WTC11 (cell line): ENCODE measurements at regions not wholly inside any gene's neighbourhood (a gene's known extent, or its start where the extent isn't known, plus 50 kb on each side); places are given as distances from the start of the nearest gene placed in this dataset.

Experiments used
- ATAC-seq: fragments of 200-7000 bp; cut with Tn5 transposase; 2 replicates; pipeline ENCODE4 v1.10.0; 2021; ENCODE audit warnings: mild to moderate bottlenecking, moderate library complexity
- CTCF ChIA-PET: fragments of 300-600 bp; sonication (Branson Sonifier 250); formaldehyde crosslinking; loops from one replicate; lab custom pipeline; 2021; ENCODE audit warnings: antibody characterized with exemption; lab: Charles Lee
- POLR2A ChIA-PET: fragments of 350-600 bp; sonication (Branson Sonifier 250); formaldehyde crosslinking; loops from one replicate; lab custom pipeline; 2021; ENCODE audit warnings: antibody characterized with exemption; lab: Charles Lee
- DNase-seq: peaks from one replicate; pipeline ENCODE4 v3.0.0; 2021; ENCODE audit warnings: low spot score
- H3K27ac Mint-ChIP-seq: 2 replicates; pipeline ENCODE4 v1.8.0; 2021; ENCODE audit warnings: mixed read lengths
- H3K27me3 Mint-ChIP-seq: 2 replicates; pipeline ENCODE4 v1.8.0; 2021; ENCODE audit warnings: low read depth, mild to moderate bottlenecking, moderate library complexity, mixed read lengths
- H3K36me3 Mint-ChIP-seq: 2 replicates; pipeline ENCODE4 v1.8.0; 2021; ENCODE audit warnings: mixed read lengths
- H3K4me1 Mint-ChIP-seq: 2 replicates; pipeline ENCODE4 v1.8.0; 2022; ENCODE audit warnings: mixed read lengths
- H3K4me3 Mint-ChIP-seq: 2 replicates; pipeline ENCODE4 v1.8.0; 2021; ENCODE audit warnings: mild to moderate bottlenecking, moderate library complexity, mixed read lengths
- H3K9me3 Mint-ChIP-seq: 2 replicates; pipeline ENCODE4 v1.8.0; 2021; ENCODE audit warnings: mixed read lengths
- ELF4 ChIP-seq: sonication (generic); formaldehyde crosslinking; IDR thresholded peaks from 2 replicates; pipeline ENCODE4 v1.8.1; 2022; ENCODE audit warnings: low read depth, mild to moderate bottlenecking, moderate library complexity, missing genetic modification reagents
- HMGA2 ChIP-seq: fragments of 250-450 bp; sonication (Bioruptor Pico); IDR thresholded peaks from 2 replicates; pipeline ENCODE4 v1.4.0; 2021; ENCODE audit warnings: mild to moderate bottlenecking, moderate library complexity
- JAZF1 ChIP-seq: fragments of 250-450 bp; sonication (Bioruptor Pico); IDR thresholded peaks from 2 replicates; pipeline ENCODE4 v1.9.0; 2021; ENCODE audit warnings: moderate library complexity, mild to moderate bottlenecking, inconsistent platforms
- NFE2L1 ChIP-seq: sonication (generic); formaldehyde crosslinking; IDR thresholded peaks from 2 replicates; pipeline ENCODE4 v1.8.1; 2023; ENCODE audit warnings: missing genetic modification reagents
- NR1H2 ChIP-seq: sonication (generic); formaldehyde crosslinking; IDR thresholded peaks from 2 replicates; pipeline ENCODE4 v1.9.0; 2021; ENCODE audit warnings: mild to moderate bottlenecking, moderate library complexity, missing genetic modification reagents
- TEAD1 ChIP-seq: sonication (generic); formaldehyde crosslinking; IDR thresholded peaks from 2 replicates; pipeline ENCODE4 v1.8.0; 2022; ENCODE audit warnings: mild to moderate bottlenecking, missing genetic modification reagents
- ZNF138 ChIP-seq: sonication (generic); formaldehyde crosslinking; conservative IDR thresholded peaks from 2 replicates; pipeline ENCODE4 v1.8.1; 2022; ENCODE audit warnings: mild to moderate bottlenecking, moderate library complexity, missing genetic modification reagents
- ZNF219 ChIP-seq: sonication (generic); formaldehyde crosslinking; IDR thresholded peaks from 2 replicates; pipeline ENCODE4 v1.8.0; 2023; ENCODE audit warnings: missing genetic modification reagents, mild to moderate bottlenecking, borderline replicate concordance
- ZNF423 ChIP-seq: fragments of 250-450 bp; sonication (Bioruptor Pico); IDR thresholded peaks from 2 replicates; pipeline ENCODE4 v2.1.2; 2022; ENCODE audit warnings: mild to moderate bottlenecking, moderate library complexity
- TF ChIP-seq, protein P1 (sequence below): sonication (generic); formaldehyde crosslinking; IDR thresholded peaks from 2 replicates; pipeline ENCODE4 v1.8.0; 2023; ENCODE audit warnings: missing genetic modification reagents, mild to moderate bottlenecking, borderline replicate concordance
- TF ChIP-seq, protein P2 (sequence below): sonication (generic); formaldehyde crosslinking; IDR thresholded peaks from 2 replicates; pipeline ENCODE4 v1.8.1; 2022; ENCODE audit warnings: mild to moderate bottlenecking, missing genetic modification reagents, moderate library complexity, borderline replicate concordance
- TF ChIP-seq, protein P3 (sequence below): fragments of 250-450 bp; sonication (Bioruptor Pico); IDR thresholded peaks from 2 replicates; pipeline ENCODE4 v2.1.2; 2022; ENCODE audit warnings: mild to moderate bottlenecking, moderate library complexity
- TF ChIP-seq, protein P4 (sequence below): fragments of 200-600 bp; IDR thresholded peaks from 2 replicates; pipeline ENCODE4 v1.8.0; 2022; ENCODE audit warnings: antibody characterized with exemption
- TF ChIP-seq, protein P5 (sequence below): sonication (generic); formaldehyde crosslinking; IDR thresholded peaks from 2 replicates; pipeline ENCODE4 v1.8.0; 2022; ENCODE audit warnings: missing genetic modification reagents
- TF ChIP-seq, protein P6 (sequence below): fragments of 250-450 bp; sonication (Bioruptor Pico); IDR thresholded peaks from 2 replicates; pipeline ENCODE4 v1.9.0; 2021; ENCODE audit warnings: mild to moderate bottlenecking

GRCh38 chr10:28463676-28464395 is 69.1 kb upstream of the WAC start:
- Mint-ChIP-seq H3K27ac (no peak overlapping the region), H3K9me3 (peaks cover 10% of the 10 kb centered on the region), H3K4me3 (no peak overlapping the region), H3K36me3 (no peaks in the 10 kb centered on the region), H3K27me3 (no peaks in the 10 kb centered on the region; the same call in 1 of the 2 replicates), H3K4me1 (peaks cover 22% of the 10 kb centered on the region)
- ChIA-PET CTCF (no interaction called here), POLR2A (no interaction called here)
- ATAC-seq: no peak
- TF ChIP-seq, protein P1, sequence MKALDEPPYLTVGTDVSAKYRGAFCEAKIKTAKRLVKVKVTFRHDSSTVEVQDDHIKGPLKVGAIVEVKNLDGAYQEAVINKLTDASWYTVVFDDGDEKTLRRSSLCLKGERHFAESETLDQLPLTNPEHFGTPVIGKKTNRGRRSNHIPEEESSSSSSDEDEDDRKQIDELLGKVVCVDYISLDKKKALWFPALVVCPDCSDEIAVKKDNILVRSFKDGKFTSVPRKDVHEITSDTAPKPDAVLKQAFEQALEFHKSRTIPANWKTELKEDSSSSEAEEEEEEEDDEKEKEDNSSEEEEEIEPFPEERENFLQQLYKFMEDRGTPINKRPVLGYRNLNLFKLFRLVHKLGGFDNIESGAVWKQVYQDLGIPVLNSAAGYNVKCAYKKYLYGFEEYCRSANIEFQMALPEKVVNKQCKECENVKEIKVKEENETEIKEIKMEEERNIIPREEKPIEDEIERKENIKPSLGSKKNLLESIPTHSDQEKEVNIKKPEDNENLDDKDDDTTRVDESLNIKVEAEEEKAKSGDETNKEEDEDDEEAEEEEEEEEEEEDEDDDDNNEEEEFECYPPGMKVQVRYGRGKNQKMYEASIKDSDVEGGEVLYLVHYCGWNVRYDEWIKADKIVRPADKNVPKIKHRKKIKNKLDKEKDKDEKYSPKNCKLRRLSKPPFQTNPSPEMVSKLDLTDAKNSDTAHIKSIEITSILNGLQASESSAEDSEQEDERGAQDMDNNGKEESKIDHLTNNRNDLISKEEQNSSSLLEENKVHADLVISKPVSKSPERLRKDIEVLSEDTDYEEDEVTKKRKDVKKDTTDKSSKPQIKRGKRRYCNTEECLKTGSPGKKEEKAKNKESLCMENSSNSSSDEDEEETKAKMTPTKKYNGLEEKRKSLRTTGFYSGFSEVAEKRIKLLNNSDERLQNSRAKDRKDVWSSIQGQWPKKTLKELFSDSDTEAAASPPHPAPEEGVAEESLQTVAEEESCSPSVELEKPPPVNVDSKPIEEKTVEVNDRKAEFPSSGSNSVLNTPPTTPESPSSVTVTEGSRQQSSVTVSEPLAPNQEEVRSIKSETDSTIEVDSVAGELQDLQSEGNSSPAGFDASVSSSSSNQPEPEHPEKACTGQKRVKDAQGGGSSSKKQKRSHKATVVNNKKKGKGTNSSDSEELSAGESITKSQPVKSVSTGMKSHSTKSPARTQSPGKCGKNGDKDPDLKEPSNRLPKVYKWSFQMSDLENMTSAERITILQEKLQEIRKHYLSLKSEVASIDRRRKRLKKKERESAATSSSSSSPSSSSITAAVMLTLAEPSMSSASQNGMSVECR: no peak
- TF ChIP-seq, protein P2, sequence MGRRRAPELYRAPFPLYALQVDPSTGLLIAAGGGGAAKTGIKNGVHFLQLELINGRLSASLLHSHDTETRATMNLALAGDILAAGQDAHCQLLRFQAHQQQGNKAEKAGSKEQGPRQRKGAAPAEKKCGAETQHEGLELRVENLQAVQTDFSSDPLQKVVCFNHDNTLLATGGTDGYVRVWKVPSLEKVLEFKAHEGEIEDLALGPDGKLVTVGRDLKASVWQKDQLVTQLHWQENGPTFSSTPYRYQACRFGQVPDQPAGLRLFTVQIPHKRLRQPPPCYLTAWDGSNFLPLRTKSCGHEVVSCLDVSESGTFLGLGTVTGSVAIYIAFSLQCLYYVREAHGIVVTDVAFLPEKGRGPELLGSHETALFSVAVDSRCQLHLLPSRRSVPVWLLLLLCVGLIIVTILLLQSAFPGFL (CRISPR knock-in tag): no peak
- TF ChIP-seq, protein P3, sequence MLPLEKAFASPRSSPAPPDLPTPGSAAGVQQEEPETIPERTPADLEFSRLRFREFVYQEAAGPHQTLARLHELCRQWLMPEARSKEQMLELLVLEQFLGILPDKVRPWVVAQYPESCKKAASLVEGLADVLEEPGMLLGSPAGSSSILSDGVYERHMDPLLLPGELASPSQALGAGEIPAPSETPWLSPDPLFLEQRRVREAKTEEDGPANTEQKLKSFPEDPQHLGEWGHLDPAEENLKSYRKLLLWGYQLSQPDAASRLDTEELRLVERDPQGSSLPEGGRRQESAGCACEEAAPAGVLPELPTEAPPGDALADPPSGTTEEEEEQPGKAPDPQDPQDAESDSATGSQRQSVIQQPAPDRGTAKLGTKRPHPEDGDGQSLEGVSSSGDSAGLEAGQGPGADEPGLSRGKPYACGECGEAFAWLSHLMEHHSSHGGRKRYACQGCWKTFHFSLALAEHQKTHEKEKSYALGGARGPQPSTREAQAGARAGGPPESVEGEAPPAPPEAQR (CRISPR knock-in tag): no peak
- TF ChIP-seq, protein P4, sequence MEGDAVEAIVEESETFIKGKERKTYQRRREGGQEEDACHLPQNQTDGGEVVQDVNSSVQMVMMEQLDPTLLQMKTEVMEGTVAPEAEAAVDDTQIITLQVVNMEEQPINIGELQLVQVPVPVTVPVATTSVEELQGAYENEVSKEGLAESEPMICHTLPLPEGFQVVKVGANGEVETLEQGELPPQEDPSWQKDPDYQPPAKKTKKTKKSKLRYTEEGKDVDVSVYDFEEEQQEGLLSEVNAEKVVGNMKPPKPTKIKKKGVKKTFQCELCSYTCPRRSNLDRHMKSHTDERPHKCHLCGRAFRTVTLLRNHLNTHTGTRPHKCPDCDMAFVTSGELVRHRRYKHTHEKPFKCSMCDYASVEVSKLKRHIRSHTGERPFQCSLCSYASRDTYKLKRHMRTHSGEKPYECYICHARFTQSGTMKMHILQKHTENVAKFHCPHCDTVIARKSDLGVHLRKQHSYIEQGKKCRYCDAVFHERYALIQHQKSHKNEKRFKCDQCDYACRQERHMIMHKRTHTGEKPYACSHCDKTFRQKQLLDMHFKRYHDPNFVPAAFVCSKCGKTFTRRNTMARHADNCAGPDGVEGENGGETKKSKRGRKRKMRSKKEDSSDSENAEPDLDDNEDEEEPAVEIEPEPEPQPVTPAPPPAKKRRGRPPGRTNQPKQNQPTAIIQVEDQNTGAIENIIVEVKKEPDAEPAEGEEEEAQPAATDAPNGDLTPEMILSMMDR: no peak
- TF ChIP-seq NFE2L1 (CRISPR knock-in tag) (no peak), NR1H2 (CRISPR knock-in tag) (no peak), ELF4 (CRISPR knock-in tag) (no peak), HMGA2 (no peak), ZNF138 (CRISPR knock-in tag) (no peak), JAZF1 (CRISPR knock-in tag) (no peak), TEAD1 (CRISPR knock-in tag) (no peak), ZNF423 (CRISPR knock-in tag) (no peak), ZNF219 (CRISPR knock-in tag) (no peak)
- TF ChIP-seq, protein P5, sequence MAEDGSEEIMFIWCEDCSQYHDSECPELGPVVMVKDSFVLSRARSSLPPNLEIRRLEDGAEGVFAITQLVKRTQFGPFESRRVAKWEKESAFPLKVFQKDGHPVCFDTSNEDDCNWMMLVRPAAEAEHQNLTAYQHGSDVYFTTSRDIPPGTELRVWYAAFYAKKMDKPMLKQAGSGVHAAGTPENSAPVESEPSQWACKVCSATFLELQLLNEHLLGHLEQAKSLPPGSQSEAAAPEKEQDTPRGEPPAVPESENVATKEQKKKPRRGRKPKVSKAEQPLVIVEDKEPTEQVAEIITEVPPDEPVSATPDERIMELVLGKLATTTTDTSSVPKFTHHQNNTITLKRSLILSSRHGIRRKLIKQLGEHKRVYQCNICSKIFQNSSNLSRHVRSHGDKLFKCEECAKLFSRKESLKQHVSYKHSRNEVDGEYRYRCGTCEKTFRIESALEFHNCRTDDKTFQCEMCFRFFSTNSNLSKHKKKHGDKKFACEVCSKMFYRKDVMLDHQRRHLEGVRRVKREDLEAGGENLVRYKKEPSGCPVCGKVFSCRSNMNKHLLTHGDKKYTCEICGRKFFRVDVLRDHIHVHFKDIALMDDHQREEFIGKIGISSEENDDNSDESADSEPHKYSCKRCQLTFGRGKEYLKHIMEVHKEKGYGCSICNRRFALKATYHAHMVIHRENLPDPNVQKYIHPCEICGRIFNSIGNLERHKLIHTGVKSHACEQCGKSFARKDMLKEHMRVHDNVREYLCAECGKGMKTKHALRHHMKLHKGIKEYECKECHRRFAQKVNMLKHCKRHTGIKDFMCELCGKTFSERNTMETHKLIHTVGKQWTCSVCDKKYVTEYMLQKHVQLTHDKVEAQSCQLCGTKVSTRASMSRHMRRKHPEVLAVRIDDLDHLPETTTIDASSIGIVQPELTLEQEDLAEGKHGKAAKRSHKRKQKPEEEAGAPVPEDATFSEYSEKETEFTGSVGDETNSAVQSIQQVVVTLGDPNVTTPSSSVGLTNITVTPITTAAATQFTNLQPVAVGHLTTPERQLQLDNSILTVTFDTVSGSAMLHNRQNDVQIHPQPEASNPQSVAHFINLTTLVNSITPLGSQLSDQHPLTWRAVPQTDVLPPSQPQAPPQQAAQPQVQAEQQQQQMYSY (CRISPR knock-in tag): no peak
- TF ChIP-seq, protein P6, sequence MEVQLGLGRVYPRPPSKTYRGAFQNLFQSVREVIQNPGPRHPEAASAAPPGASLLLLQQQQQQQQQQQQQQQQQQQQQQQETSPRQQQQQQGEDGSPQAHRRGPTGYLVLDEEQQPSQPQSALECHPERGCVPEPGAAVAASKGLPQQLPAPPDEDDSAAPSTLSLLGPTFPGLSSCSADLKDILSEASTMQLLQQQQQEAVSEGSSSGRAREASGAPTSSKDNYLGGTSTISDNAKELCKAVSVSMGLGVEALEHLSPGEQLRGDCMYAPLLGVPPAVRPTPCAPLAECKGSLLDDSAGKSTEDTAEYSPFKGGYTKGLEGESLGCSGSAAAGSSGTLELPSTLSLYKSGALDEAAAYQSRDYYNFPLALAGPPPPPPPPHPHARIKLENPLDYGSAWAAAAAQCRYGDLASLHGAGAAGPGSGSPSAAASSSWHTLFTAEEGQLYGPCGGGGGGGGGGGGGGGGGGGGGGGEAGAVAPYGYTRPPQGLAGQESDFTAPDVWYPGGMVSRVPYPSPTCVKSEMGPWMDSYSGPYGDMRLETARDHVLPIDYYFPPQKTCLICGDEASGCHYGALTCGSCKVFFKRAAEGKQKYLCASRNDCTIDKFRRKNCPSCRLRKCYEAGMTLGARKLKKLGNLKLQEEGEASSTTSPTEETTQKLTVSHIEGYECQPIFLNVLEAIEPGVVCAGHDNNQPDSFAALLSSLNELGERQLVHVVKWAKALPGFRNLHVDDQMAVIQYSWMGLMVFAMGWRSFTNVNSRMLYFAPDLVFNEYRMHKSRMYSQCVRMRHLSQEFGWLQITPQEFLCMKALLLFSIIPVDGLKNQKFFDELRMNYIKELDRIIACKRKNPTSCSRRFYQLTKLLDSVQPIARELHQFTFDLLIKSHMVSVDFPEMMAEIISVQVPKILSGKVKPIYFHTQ (CRISPR knock-in tag): no peak
- DNase-seq: no peak
